H9 (cell line): ENCODE measurements at regions not wholly inside any gene's neighbourhood (a gene's known extent, or its start where the extent isn't known, plus 50 kb on each side); places are given as distances from the start of the nearest gene placed in this dataset.

ENCODE experiments used
- DNase-seq: peaks from one replicate; pipeline ENCODE4 v3.0.0-alpha.2; 2017
- H2AFZ ChIP-seq: one replicate; pipeline ENCODE4 v1.6.1; 2013; ENCODE audit warnings: mild to moderate bottlenecking, low read length, control low read depth, moderate library complexity
- H2AK5ac ChIP-seq: 2 replicates; pipeline ENCODE4 v1.6.1; 2013; ENCODE audit warnings: low read length, control low read depth, mixed read lengths; ENCODE audit not compliant: insufficient read length
- H2BK120ac ChIP-seq: one replicate; pipeline ENCODE4 v1.6.1; 2013; ENCODE audit warnings: low read depth, mild to moderate bottlenecking, low read length, control low read depth, inconsistent platforms; ENCODE audit not compliant: poor library complexity, severe bottlenecking
- H2BK12ac ChIP-seq: 2 replicates; pipeline ENCODE4 v1.6.1; 2013; ENCODE audit warnings: low read length, control low read depth, mixed read lengths, low read depth; ENCODE audit not compliant: insufficient read length
- H2BK15ac ChIP-seq: 2 replicates; pipeline ENCODE4 v1.6.1; 2013; ENCODE audit warnings: low read depth, low read length, control low read depth
- H2BK20ac ChIP-seq: one replicate; pipeline ENCODE4 v1.6.1; 2013; ENCODE audit warnings: low read depth, mild to moderate bottlenecking, low read length, control low read depth, inconsistent platforms; ENCODE audit not compliant: poor library complexity, severe bottlenecking
- H2BK5ac ChIP-seq: 2 replicates; pipeline ENCODE4 v1.6.1; 2013; ENCODE audit warnings: low read length, control low read depth, mixed read lengths; ENCODE audit not compliant: insufficient read length
- H3K14ac ChIP-seq: 2 replicates; pipeline ENCODE4 v1.6.1; 2013; ENCODE audit warnings: low read length, control low read depth; ENCODE audit not compliant: insufficient read depth
- H3K18ac ChIP-seq: 2 replicates; pipeline ENCODE4 v1.6.1; 2013; ENCODE audit warnings: low read depth, mild to moderate bottlenecking, mixed read lengths, low read length, control low read depth; ENCODE audit not compliant: insufficient read length
- H3K23ac ChIP-seq: 2 replicates; pipeline ENCODE4 v1.6.1; 2013; ENCODE audit warnings: low read length, control low read depth, mixed read lengths, low read depth; ENCODE audit not compliant: insufficient read length
- H3K23me2 ChIP-seq: 2 replicates; pipeline ENCODE4 v1.6.1; 2013; ENCODE audit warnings: low read depth, mild to moderate bottlenecking, mixed read lengths, low read length, control low read depth; ENCODE audit not compliant: insufficient read length, poor library complexity, severe bottlenecking
- H3K27ac ChIP-seq: 2 replicates; pipeline ENCODE4 v1.5.1; 2013; ENCODE audit warnings: low read length, control low read depth, mixed read lengths, low read depth; ENCODE audit not compliant: insufficient read length
- H3K27me3 ChIP-seq: 2 replicates; pipeline ENCODE4 v1.6.1; 2013; ENCODE audit warnings: low read length, control low read depth, inconsistent platforms; ENCODE audit not compliant: insufficient read depth
- H3K4ac ChIP-seq: 2 replicates; pipeline ENCODE4 v1.6.1; 2013; ENCODE audit warnings: low read depth, mild to moderate bottlenecking, control low read depth, inconsistent platforms, low read length, moderate library complexity
- H3K4me1 ChIP-seq: 2 replicates; pipeline ENCODE4 v1.6.1; 2013; ENCODE audit warnings: low read length, control low read depth, inconsistent platforms; ENCODE audit not compliant: insufficient read depth
- H3K4me2 ChIP-seq: 2 replicates; pipeline ENCODE4 v1.6.1; 2013; ENCODE audit warnings: low read length, control low read depth, mixed read lengths; ENCODE audit not compliant: insufficient read length, insufficient read depth
- H3K56ac ChIP-seq: 2 replicates; pipeline ENCODE4 v1.6.1; 2013; ENCODE audit warnings: low read depth, mild to moderate bottlenecking, mixed read lengths, low read length, control low read depth; ENCODE audit not compliant: insufficient read length
- H3K79me1 ChIP-seq: 2 replicates; pipeline ENCODE4 v1.6.1; 2013; ENCODE audit warnings: low read depth, mild to moderate bottlenecking, moderate library complexity, low read length, control low read depth, inconsistent platforms; ENCODE audit not compliant: insufficient read depth, poor library complexity, severe bottlenecking
- H3K79me2 ChIP-seq: 2 replicates; pipeline ENCODE4 v1.6.1; 2013; ENCODE audit warnings: low read length, control low read depth, inconsistent platforms; ENCODE audit not compliant: insufficient read depth
- H3K9ac ChIP-seq: 2 replicates; pipeline ENCODE4 v1.6.1; 2013; ENCODE audit warnings: low read length, control low read depth, mixed read lengths; ENCODE audit not compliant: insufficient read length; ENCODE audit errors: extremely low read depth
- H3K9me3 ChIP-seq: one replicate; pipeline ENCODE4 v1.6.1; 2013; ENCODE audit warnings: low read depth, low read length, inconsistent platforms; ENCODE audit not compliant: control insufficient read depth
- H3T11ph ChIP-seq: one replicate; pipeline ENCODE4 v1.6.1; 2013; ENCODE audit warnings: mild to moderate bottlenecking, low read length, control low read depth, inconsistent platforms
- H4K20me1 ChIP-seq: one replicate; pipeline ENCODE4 v1.6.1; 2013; ENCODE audit not compliant: control insufficient read depth, insufficient read length, insufficient read depth
- H4K5ac ChIP-seq: 2 replicates; pipeline ENCODE4 v1.6.1; 2013; ENCODE audit warnings: low read depth, mild to moderate bottlenecking, mixed read lengths, low read length, control low read depth; ENCODE audit not compliant: insufficient read length
- H4K8ac ChIP-seq: replicated peaks from 2 replicates; pipeline ENCODE4 v1.6.1; 2013; ENCODE audit warnings: low read length, control low read depth, mixed read lengths, low read depth; ENCODE audit not compliant: insufficient read length
- H4K91ac ChIP-seq: 2 replicates; pipeline ENCODE4 v1.6.1; 2013; ENCODE audit warnings: low read depth, mild to moderate bottlenecking, moderate library complexity, mixed read lengths, low read length, control low read depth; ENCODE audit not compliant: insufficient read length
- H3K27ac Mint-ChIP-seq, 3 experiments: 2 replicates in 2 of 3; 3 replicates in 1 of 3; pipeline ENCODE4 v1.8.0; 2020 to 2021; ENCODE audit warnings: mixed read lengths in 3 of 3, mild to moderate bottlenecking in 1 of 3, moderate library complexity in 1 of 3
- H3K27me3 Mint-ChIP-seq: 2 replicates; pipeline ENCODE4 v1.8.0; 2021; ENCODE audit warnings: low read depth, mild to moderate bottlenecking, moderate library complexity, mixed read lengths
- H3K36me3 Mint-ChIP-seq, 3 experiments: 2 replicates in 2 of 3; 3 replicates in 1 of 3; pipeline ENCODE4 v1.8.0; 2020 to 2021; ENCODE audit warnings: low read depth in 3 of 3, mixed read lengths in 3 of 3; ENCODE audit not compliant: insufficient read depth in 1 of 3
- H3K4me1 Mint-ChIP-seq, 2 experiments: 2 replicates each; pipeline ENCODE4 v1.8.0; 2020; ENCODE audit warnings: mixed read lengths in 2 of 2
- H3K4me3 Mint-ChIP-seq, 2 experiments: 2 replicates in 1 of 2; 3 replicates in 1 of 2; pipeline ENCODE4 v1.8.0; 2020 to 2021; ENCODE audit warnings: mild to moderate bottlenecking in 2 of 2, mixed read lengths in 2 of 2, moderate library complexity in 1 of 2
- H3K9me3 Mint-ChIP-seq, 2 experiments: 2 replicates in 1 of 2; 3 replicates in 1 of 2; pipeline ENCODE4 v1.8.0; 2020; ENCODE audit warnings: mild to moderate bottlenecking in 2 of 2, mixed read lengths in 2 of 2, moderate library complexity in 1 of 2
- CTCF ChIP-seq: fragments of 200-600 bp; sonication (generic); conservative IDR thresholded peaks from 3 replicates; pipeline ENCODE4 v1.8.0; 2021; ENCODE audit warnings: antibody characterized with exemption, mild to moderate bottlenecking
- WGBS: extraction: QIAGEN DNeasy Blood & Tissue Kit; methylation state at CpG from one replicate; pipeline ENCODE4 v1.1.7; 2013; ENCODE audit warnings: missing lambda C conversion rate, low lambda C conversion rate, mixed read lengths; ENCODE audit not compliant: insufficient read length; ENCODE audit errors: extremely low coverage; 5-methylcytosine and 5-hydroxymethylcytosine counted together

- Histone ChIP-seq H3K9me3 (no peaks in the 10 kb centered on the region), H3K23me2 (no peaks in the 10 kb centered on the region), H3K23ac (no peak overlapping the region), H2BK120ac (no peak overlapping the region), H4K8ac (no peak overlapping the region), H2BK12ac (no peak overlapping the region), H3K14ac (no peak overlapping the region), H3K18ac (no peak overlapping the region), H2AFZ (no peak overlapping the region), H4K5ac (no peak overlapping the region), H2BK20ac (no peak overlapping the region), H4K91ac (no peak overlapping the region), H3K27me3 (no peaks in the 10 kb centered on the region), H2BK5ac (no peak overlapping the region), H3K27ac (no peak overlapping the region), H2AK5ac (no peak overlapping the region), H3K56ac (no peak overlapping the region), H2BK15ac (no peak overlapping the region), H3K4me2 (no peak overlapping the region), H3K79me1 (no peaks in the 10 kb centered on the region), H3T11ph (no peak overlapping the region), H3K9ac (no peak overlapping the region), H3K79me2 (no peaks in the 10 kb centered on the region), H3K4me1 (no peaks in the 10 kb centered on the region), H3K4ac (no peak overlapping the region), H4K20me1 (no peaks in the 10 kb centered on the region)
- Mint-ChIP-seq H3K27ac (no peak overlapping the region), H3K4me3 (no peak overlapping the region), H3K36me3 (peaks cover 3 to 16% (median 13%) of the 10 kb centered on the region in 3 experiments; a peak in 6 of 7 replicates), H3K4me1 (peaks cover 7 to 14% of the 10 kb centered on the region in 2 experiments), H3K9me3 (peaks cover 15 to 16% of the 10 kb centered on the region in 2 experiments), H3K27me3 (no peaks in the 10 kb centered on the region)
- no CpG with 5 or more reads among the region's 1 CpG for WGBS
- no peak for DNase-seq
- TF ChIP-seq CTCF, result no peak
These were observed 108.5 kb upstream of the NLGN1 start for GRCh38 chr3:173289072-173289471.
